Astrocyte of the cerebellum (primary cell): ENCODE measurements at regions not wholly inside any gene's neighbourhood (a gene's known extent, or its start where the extent isn't known, plus 50 kb on each side); places are given as distances from the start of the nearest gene placed in this dataset.
"Not testable (repeated sequence)": the region's sequence is repeated elsewhere in the genome, so short reads cannot be mapped to it uniquely, and the experiment has no call there.

Experiments used
- DNase-seq: peaks from one replicate; pipeline ENCODE4 v3.0.0-alpha.2; 2011; ENCODE audit warnings: low read depth
- H3K4me3 ChIP-seq: 2 replicates; pipeline ENCODE4 v1.5.1; 2011; ENCODE audit warnings: mild to moderate bottlenecking, low read depth, low read length, moderate library complexity
- in situ Hi-C: cut with HindIII; loops from 2 replicates; pipeline ENCODE4 v1.10.0; 2017; ENCODE audit warnings: low sequenced_read_pairs
- TF ChIP-seq, protein P1 (sequence below): IDR thresholded peaks from 2 replicates; pipeline ENCODE4 v1.5.1; 2012; ENCODE audit warnings: low read length, low read depth, moderate library complexity, mild to moderate bottlenecking; ENCODE audit errors: missing control alignments

DNA sequence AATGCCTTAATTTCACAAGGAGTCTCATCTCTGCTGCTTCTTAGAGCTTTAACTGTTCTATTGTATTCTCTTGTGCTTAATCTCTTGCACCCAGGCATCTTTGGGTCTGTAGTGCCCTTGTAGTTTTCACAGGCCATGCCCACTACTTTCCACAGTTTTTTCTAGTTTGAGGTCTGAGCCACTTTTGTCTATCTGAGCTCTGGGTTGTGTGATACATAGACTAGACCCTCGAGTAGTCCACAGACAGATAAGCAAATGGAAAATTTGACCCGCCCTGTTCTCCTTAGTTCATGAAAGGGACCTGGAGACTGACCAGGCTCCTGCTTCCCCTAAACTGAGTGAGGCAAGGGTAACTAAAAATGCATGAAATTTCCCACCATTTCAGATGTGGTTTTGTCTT, 466.8 kb upstream of the ZEB2 start:
- TF ChIP-seq, protein P1, sequence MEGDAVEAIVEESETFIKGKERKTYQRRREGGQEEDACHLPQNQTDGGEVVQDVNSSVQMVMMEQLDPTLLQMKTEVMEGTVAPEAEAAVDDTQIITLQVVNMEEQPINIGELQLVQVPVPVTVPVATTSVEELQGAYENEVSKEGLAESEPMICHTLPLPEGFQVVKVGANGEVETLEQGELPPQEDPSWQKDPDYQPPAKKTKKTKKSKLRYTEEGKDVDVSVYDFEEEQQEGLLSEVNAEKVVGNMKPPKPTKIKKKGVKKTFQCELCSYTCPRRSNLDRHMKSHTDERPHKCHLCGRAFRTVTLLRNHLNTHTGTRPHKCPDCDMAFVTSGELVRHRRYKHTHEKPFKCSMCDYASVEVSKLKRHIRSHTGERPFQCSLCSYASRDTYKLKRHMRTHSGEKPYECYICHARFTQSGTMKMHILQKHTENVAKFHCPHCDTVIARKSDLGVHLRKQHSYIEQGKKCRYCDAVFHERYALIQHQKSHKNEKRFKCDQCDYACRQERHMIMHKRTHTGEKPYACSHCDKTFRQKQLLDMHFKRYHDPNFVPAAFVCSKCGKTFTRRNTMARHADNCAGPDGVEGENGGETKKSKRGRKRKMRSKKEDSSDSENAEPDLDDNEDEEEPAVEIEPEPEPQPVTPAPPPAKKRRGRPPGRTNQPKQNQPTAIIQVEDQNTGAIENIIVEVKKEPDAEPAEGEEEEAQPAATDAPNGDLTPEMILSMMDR: no peak
- DNase-seq: no peak
- in situ Hi-C loops: no loop called here

DNA sequence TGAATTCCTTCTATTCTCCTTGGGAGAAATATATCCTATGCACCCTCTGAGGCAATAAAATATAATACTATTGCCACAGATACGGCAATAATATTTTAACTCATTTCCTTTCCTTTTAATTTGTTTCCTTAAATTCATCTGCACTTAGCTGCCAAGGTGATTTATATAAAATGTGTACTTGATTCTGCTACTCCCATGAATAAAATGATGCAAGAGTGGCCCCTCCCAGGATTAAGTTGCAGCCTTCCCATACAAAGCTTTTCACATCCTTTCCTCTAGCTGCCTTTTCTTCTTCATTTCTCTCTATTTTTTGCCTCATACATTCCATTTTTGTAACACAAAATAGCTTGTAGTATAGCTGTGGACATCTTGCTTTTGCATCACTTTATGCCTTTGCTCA, 464.1 kb upstream of the ZEB2 start:
- TF ChIP-seq, protein P1: no peak
- no peak for DNase-seq
- in situ Hi-C loops: no loop called here
- H3K4me3 ChIP-seq: no peak overlapping the region

More for the DNA sequence above, 466.8 kb upstream of the ZEB2 start:
- H3K4me3 ChIP-seq: no peak overlapping the region

DNA sequence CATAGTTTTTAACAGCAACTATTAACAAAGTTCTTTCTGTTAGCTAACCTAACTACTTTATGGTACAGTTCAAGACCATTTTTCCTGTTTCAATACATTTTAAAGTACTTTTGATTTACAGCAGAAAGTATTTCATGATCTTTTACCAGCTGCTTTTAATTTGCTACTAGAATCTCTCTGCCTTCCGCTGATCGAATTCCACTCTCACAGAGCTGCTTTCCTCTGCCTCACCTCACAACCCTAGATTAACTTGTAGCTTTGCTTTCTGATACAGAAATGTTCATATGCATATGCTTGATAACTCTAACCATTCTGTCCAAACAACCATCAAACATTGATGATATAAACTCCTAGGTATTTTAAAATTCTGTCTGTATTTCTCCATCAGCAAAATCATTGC, 463.2 kb upstream of the ZEB2 start:
- TF ChIP-seq, protein P1: no peak
- H3K4me3 ChIP-seq: no peak overlapping the region
- no peak for DNase-seq
- in situ Hi-C loops: no loop called here

DNA sequence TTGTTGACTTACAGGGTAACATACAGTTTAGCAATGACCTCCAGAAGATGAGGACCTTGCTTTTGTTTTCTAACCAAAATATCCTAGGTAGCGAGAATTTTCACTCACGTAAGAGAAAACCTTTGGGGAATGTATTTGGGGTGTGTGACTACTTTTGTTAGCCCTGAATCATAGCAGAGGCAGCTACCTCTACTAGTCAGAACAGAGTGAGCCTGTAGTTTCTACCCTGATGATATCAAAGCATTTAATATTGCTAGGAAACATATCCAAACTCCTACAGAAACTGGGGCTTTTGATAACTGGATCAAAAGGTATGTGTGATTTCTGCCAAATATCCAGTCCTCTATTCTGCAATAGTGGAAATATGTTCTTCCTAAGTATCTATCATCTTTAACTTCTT, 462.6 kb upstream of the ZEB2 start:
- TF ChIP-seq, protein P1: no peak
- no peak overlapping the region for H3K4me3 ChIP-seq
- no peak for DNase-seq
- in situ Hi-C loops: no loop called here

DNA sequence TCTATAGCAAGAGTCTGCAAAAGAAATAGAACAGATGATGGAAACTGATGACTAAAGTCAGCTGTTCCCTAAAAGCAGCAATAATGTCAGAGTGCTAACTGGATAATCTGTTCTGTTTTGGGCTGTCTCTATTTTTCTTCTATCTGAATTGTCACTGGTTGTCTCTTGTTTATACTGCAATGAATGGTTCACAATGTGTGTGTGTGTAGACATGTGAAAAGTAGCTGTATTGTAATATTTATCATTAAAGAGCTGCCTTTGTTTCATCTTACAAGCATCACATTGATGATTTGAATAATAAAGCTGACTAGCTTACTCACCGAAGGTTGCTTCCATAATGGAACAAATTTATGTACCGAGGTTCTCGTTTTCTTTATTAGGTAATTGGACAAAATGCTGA, 456.0 kb upstream of the ZEB2 start:
- in situ Hi-C loops: no loop called here
- no peak for DNase-seq
- no peak overlapping the region for H3K4me3 ChIP-seq
- TF ChIP-seq, protein P1: no peak

DNA sequence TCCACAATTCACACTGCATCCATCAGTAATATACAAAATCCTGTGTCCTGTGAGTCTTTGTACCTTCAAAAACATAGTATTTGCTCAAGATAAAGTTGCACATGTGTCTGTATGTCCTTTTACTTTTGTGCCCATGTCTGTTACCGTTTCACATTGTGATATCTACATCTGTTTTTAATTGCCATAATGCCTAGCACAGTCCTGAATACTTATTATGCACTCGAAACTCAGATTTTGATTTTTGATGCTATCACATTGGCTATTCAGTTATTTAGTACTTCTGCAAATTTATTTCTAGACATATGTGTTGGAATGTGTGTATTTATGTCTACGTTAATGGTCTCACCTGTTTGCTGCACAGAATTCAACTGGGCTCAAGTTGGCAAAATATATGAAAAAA, 452.8 kb upstream of the ZEB2 start:
- TF ChIP-seq, protein P1: no peak
- in situ Hi-C loops: no loop called here
- no peak overlapping the region for H3K4me3 ChIP-seq
- no peak for DNase-seq

DNA sequence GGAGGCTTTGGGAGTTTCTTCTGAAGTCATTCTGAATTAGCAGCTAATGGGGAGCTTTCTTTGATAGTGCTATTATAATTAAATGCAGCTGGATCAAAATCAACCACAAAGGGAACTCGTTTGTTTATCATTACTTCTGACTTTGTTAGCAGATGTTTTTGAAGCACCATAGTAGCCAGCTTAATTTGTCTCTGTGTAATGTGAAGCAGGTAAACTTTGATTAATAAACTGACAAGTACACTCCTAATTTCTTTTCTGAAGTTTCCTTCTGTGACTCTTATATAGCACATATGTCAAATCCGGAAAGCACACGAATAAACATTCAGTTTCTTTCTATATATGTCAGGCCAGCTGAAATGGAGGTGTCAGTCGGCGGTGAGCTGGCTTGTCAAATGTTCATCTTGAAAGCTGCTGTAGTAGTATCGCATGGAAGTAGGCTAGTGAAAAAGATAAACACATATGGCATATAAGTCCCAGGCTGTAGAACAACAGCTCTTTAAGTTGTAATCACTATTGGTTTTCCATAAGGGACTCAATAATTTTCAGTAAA, 451.9 kb upstream of the ZEB2 start:
- in situ Hi-C loops: no loop called here
- TF ChIP-seq, protein P1: no peak
- no peak for DNase-seq
- no peak overlapping the region for H3K4me3 ChIP-seq

DNA sequence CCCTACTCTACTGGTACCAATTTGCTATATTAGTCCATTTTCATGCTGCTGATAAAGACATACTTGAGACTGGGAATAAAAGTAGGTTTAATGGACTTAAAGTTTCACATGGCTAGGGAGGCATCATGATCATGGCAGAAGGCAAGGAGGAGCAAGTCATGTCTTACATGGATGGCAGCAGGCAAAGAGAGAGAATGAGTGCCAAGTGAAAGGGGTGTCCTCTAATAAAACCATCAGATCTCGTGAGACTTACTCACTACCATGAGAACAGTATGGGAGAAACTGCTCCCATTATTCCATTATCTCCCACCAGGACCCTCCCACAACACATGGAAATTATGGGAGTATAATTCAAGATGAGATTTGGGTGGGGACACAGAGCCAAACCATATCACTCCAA, 450.5 kb upstream of the ZEB2 start:
- DNase-seq, H3K4me3 ChIP-seq, in situ Hi-C loops: not testable (repeated sequence)

DNA sequence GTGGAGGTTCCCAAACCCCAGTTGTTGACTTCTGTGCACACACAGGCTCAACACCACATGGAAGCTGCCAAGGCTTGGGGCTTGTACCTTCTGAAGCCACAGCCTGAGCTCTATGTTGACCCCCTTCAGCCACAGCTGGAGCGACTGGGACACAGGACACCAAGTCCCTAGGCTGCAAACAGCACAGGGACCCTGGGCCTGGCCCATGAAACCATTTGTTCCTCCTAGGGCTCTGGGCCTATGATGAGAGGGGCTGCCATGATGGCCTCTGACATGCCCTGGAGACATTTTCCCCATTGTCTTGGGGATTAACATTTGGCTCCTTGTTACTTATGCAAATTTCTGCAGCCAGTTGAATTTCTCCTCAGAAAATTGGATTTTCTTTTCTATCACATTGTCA, 449.6 kb upstream of the ZEB2 start:
- DNase-seq, in situ Hi-C loops, H3K4me3 ChIP-seq: not testable (repeated sequence)
